ENCODE measurements at regions not wholly inside any gene's neighbourhood (a gene's known extent, or its start where the extent isn't known, plus 50 kb on each side); places are given as distances from the start of the nearest gene placed in this dataset.

GRCh38 chr11:126113515-126113957 is 50.9 kb upstream of the CDON start:
- H3K9me3 Mint-ChIP-seq, result no peaks in the 10 kb centered on the region; a peak in 1 of 5 replicates
- Histone ChIP-seq H3K23ac (ENCODE audit: insufficient read length, low read depth, low read length) (no peak overlapping the region), H2BK20ac (ENCODE audit: low read depth, low read length, poor library complexity, severe bottlenecking) (no peak overlapping the region), H2AFZ (ENCODE audit: low read length) (no peak overlapping the region), H3K23me2 (ENCODE audit: insufficient read length, low read depth, low read length, poor library complexity, severe bottlenecking) (no peaks in the 10 kb centered on the region), H3K56ac (ENCODE audit: insufficient read length, low read depth, low read length) (no peak overlapping the region), H2AK5ac (ENCODE audit: insufficient read length, low read length) (no peak overlapping the region), H2BK5ac (ENCODE audit: insufficient read length, low read length) (no peak overlapping the region), H4K20me1 (ENCODE audit: control insufficient read depth, insufficient read depth, insufficient read length) (no peaks in the 10 kb centered on the region), H3K79me2 (ENCODE audit: insufficient read depth, low read length) (no peaks in the 10 kb centered on the region), H4K8ac (replicated peaks; ENCODE audit: insufficient read length, low read depth, low read length) (no peak overlapping the region), H3T11ph (ENCODE audit: low read length) (no peak overlapping the region), H3K4ac (ENCODE audit: low read depth, low read length) (no peak overlapping the region), H3K4me1 (ENCODE audit: insufficient read depth, low read length) (no peaks in the 10 kb centered on the region), H3K27me3 (ENCODE audit: insufficient read depth, low read length) (no peaks in the 10 kb centered on the region), H3K4me2 (ENCODE audit: insufficient read depth, insufficient read length, low read length) (no peak overlapping the region), H2BK15ac (ENCODE audit: low read depth, low read length) (no peak overlapping the region), H3K79me1 (ENCODE audit: insufficient read depth, low read depth, low read length, poor library complexity, severe bottlenecking) (no peaks in the 10 kb centered on the region), H4K91ac (ENCODE audit: insufficient read length, low read depth, low read length) (no peak overlapping the region), H3K9ac (ENCODE audit: extremely low read depth, insufficient read length, low read length) (no peak overlapping the region), H3K14ac (ENCODE audit: insufficient read depth, low read length) (no peak overlapping the region), H3K27ac (ENCODE audit: insufficient read length, low read depth, low read length) (no peak overlapping the region), H4K5ac (ENCODE audit: insufficient read length, low read depth, low read length) (no peak overlapping the region), H2BK120ac (ENCODE audit: low read depth, low read length, poor library complexity, severe bottlenecking) (no peak overlapping the region), H3K9me3 (ENCODE audit: control insufficient read depth, low read depth, low read length) (no peaks in the 10 kb centered on the region), H3K18ac (ENCODE audit: insufficient read length, low read depth, low read length) (no peak overlapping the region), H2BK12ac (ENCODE audit: insufficient read length, low read depth, low read length) (no peak overlapping the region)
- TF ChIP-seq, protein P1, sequence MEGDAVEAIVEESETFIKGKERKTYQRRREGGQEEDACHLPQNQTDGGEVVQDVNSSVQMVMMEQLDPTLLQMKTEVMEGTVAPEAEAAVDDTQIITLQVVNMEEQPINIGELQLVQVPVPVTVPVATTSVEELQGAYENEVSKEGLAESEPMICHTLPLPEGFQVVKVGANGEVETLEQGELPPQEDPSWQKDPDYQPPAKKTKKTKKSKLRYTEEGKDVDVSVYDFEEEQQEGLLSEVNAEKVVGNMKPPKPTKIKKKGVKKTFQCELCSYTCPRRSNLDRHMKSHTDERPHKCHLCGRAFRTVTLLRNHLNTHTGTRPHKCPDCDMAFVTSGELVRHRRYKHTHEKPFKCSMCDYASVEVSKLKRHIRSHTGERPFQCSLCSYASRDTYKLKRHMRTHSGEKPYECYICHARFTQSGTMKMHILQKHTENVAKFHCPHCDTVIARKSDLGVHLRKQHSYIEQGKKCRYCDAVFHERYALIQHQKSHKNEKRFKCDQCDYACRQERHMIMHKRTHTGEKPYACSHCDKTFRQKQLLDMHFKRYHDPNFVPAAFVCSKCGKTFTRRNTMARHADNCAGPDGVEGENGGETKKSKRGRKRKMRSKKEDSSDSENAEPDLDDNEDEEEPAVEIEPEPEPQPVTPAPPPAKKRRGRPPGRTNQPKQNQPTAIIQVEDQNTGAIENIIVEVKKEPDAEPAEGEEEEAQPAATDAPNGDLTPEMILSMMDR (conservative IDR thresholded peaks at IDR 0.05), result no peak
- no CpG with 5 or more reads among the region's 7 CpGs for WGBS (ENCODE audit: extremely low coverage, insufficient read length, low lambda C conversion rate)
- no peak overlapping the region for H3K27ac Mint-ChIP-seq
- no peak for DNase-seq
- H3K36me3 Mint-ChIP-seq (ENCODE audit: insufficient read depth in 1 of 3, low read depth in 3 of 3), result no peaks in the 10 kb centered on the region
- H3K4me3 Mint-ChIP-seq, result no peak overlapping the region
- peaks cover 1% of the 10 kb centered on the region; the same call in 1 of the 2 replicates for H3K27me3 Mint-ChIP-seq (ENCODE audit: low read depth)
- H3K4me1 Mint-ChIP-seq, result peaks cover 3 to 15% of the 10 kb centered on the region in 2 experiments; a peak in 3 of 4 replicates

Measured in H9 (cell line).